Left renal cortex interstitium (tissue), 4 donors: ENCODE measurements at regions not wholly inside any gene's neighbourhood (a gene's known extent, or its start where the extent isn't known, plus 50 kb on each side); places are given as distances from the start of the nearest gene placed in this dataset.
"Not testable (repeated sequence)": the region's sequence is repeated elsewhere in the genome, so short reads cannot be mapped to it uniquely, and the experiment has no call there.

Experiments used
- DNase-seq, 4 donors: peaks; one replicate each; pipeline ENCODE4 v3.0.0-alpha.2; 2013; ENCODE audit warnings: low read depth in 4 of 4, low spot score in 2 of 4, missing footprints in 1 of 4

- no peak for DNase-seq
Observed at GRCh38 chr3:6062261-6063187, 798.4 kb upstream of the GRM7 start.

DNA sequence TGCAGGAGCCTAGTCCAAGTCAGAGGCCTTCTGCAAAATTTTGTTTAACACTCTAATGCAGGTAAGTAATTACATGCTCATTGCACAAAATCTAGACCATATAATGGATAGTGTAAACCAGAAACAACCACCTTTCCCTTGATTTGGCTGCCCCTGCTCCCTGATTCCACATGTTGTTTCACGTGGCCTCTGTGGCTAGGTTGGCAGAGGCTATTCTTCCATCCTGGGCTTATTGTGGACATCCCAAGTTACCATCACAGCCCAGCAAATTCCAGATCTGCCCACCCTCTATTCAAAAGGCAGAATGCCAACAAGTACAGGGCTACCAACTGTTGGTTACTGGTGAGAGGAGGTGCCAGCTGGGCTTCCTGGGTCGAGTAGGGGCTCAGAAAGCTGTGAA lies 794.5 kb upstream of the GRM7 start:
- DNase-seq = no peak

- not testable (repeated sequence) for DNase-seq
Observed at GRCh38 chr3:6066868-6067578, 793.9 kb upstream of the GRM7 start.

GRCh38 chr3:6074952-6075351 lies 786.0 kb upstream of the GRM7 start:
- DNase-seq = no peak

GRCh38 chr3:6078436-6078835 lies 782.5 kb upstream of the GRM7 start:
- DNase-seq = no peak

DNA sequence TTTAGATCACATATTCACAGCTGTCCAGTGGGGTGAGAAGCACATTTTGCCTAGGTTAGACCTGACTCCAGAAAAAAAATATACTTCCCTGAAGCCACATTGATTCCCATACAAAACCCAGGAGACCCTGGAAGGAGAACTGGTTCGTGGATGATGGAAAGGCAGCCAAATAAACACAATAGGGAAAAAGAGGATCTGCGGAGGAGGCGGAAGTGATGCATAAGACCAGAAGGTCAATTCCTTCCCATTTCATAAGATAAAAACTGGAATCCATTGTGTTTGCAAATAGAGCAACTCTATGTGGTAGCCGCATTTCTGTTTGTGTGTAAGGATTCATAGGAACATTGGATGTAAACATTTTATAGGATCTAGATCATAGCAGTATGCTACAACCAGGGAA lies 781.9 kb upstream of the GRM7 start:
- no peak for DNase-seq

DNA sequence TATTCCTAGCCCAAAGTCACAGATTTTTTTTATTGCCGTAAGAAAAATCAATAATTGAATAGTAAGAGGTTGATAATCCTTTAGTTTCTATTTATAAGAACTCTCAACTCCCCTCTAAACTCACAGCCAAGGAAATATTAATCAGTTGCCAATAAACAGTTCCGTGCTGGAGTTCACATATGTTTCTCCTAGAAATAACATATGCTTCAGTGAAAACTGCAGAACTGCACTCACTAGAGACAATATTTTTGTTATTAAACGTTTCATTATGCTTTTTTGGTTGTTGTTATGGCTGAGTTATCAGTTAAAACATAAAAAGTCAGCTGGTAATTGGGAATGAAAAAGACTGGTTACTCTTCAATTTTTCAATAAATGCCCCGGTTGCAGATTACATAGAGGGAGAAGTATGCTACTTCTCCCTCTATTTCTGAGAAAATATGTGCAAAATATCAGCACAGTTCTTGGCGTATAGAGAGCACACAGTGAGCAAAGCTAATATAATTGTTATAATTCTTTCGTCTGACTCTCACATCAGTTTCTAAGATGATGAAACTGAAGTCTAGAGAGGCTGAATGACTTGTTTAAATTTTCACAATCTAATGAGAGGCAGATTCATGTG lies 781.2 kb upstream of the GRM7 start:
- no peak for DNase-seq

DNA sequence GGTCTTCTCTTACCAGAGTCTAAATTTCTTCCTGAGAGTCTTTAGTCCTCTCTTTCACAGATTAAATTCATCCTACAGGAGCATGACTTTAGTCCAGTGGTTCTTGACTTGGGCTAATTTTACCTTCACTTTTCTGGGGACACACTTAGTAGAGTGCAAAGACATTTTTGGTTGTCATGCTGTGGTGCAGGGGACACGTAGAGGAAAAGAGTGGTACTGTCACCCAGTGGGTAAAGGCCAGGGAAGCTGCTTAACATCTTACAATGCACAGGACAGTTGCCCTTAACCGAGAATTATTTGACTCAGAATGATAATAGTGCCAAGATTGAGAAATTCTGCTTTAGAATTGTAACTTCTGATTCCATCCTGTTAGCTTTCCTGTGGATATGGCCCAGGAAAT lies 772.5 kb upstream of the GRM7 start:
- DNase-seq = no peak

GRCh38 chr3:6089780-6090179 lies 771.1 kb upstream of the GRM7 start:
- DNase-seq = no peak

DNA sequence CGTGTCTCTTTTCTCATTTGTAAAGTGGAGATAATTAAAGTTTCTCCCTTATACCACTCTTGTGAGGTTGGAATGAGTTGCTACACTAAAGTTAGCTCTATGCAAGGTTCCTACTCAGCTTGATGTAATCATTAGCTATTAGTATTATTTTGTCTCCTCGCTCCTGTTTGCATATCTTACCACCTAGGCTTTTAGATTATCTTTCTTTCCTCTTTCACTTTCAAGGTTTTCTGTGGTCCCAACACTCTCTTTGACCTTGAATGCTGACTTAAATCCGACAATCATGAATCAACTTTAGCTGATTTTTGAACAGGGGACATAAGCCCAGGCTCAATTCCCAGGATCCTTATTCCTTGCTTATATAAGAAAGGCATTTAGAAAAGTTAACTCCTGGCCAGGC lies 769.7 kb upstream of the GRM7 start:
- no peak for DNase-seq

GRCh38 chr3:6095006-6095405 lies 765.9 kb upstream of the GRM7 start:
- DNase-seq = no peak

GRCh38 chr3:6097021-6097420 lies 763.9 kb upstream of the GRM7 start:
- DNase-seq = no peak

- DNase-seq = no peak
Observed at GRCh38 chr3:6097556-6097955, 763.4 kb upstream of the GRM7 start.

- DNase-seq = no peak
Observed at GRCh38 chr3:6098516-6099157, 762.3 kb upstream of the GRM7 start.

DNA sequence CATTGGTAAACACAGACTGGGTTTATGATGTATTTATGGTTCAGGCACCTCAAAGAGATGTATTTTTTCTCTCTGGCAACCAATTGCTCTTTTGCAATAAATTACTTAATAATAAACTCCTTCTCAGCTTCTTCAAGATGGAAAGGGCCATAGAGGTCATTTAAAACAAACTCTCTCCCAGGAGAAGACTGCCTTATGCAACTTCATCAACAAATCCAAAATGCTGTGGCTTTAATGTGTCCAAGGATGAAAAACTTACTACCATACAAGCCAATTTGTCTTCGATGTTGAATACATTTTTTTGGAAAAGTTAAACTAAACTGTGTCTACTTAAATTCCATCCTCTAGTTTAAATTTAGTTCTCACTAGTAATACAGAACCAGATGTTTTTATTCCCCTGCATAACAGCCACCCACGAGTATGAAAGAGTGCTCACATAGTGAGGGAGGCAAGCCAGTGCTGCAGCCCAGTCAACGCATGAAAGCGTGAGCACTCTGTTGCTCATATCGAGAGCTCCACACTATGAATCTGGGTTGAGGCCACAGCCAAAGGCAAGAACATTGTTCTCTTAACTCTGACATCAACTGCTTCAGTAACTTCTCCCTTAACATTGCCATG lies 761.3 kb upstream of the GRM7 start:
- DNase-seq = no peak

DNA sequence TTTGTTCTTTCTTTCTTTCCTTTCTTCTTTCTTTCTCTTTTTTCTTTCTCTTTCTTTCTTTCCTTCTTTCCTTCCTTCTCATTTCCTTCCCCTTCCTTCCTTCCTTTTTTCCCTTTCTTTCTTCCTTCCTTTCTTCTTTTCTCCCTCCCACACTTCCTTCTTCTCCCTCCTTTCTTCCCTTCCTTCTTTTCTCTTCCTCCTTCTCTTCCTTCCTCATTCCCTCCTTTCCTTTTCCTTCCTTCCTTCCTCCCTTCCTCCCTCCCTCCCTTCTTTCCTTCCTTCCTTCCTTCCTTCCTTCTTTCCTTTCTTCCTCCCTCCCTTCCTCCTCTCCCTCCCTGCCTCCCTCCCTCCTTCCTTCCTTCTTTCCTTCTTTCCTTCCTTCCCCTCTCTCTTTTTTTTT lies 755.7 kb upstream of the GRM7 start:
- no peak for DNase-seq

DNA sequence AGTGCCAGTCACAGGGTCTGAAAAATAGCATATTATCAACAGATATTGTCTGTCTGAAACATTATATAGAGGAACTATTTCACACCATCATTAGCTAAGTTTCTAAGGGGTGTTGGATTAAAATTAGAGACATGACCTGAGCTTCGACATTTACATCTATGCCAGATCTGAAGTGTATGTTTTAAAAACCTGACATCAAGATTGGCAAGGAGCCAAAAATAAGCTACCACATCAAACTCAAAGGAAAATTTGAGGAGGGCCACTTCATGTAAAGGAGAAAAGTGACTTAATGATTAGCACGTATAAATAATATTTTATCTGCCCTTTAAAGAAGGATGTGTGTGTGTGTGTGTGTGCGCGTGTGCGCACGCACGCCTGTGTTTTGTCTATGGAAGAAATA lies 752.0 kb upstream of the GRM7 start:
- DNase-seq = no peak

GRCh38 chr3:6110451-6110850 lies 750.5 kb upstream of the GRM7 start:
- DNase-seq = no peak

DNA sequence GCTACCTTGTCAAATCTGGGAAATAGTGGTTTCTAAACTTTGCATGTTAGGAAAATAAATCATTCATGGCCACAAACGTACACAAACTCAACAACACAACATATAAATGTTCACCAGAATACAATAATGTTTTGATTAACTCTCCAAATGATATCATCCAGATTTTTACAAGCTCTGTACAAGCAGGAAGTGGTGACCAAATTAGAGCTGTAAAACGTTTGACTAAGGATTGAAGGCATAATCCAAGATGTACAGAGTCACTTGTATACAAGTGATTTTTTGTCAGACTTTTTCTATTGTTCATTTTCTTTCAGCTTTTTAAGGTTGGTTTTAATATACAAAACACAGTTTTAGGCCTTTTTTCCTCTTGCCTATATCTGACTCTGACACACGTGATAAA lies 748.4 kb upstream of the GRM7 start:
- DNase-seq = no peak

- no peak for DNase-seq
Observed at GRCh38 chr3:6113338-6113737, 747.6 kb upstream of the GRM7 start.

GRCh38 chr3:6119367-6119766 lies 741.5 kb upstream of the GRM7 start:
- DNase-seq = no peak
